Subcutaneous abdominal adipose tissue (tissue), 5 donors: ENCODE measurements at regions not wholly inside any gene's neighbourhood (a gene's known extent, or its start where the extent isn't known, plus 50 kb on each side); places are given as distances from the start of the nearest gene placed in this dataset.

Experiments
- H3K27ac ChIP-seq: one replicate; pipeline ENCODE4 v1.7.0; 2013; ENCODE audit warnings: low read depth, mild to moderate bottlenecking, inconsistent platforms, low read length, moderate library complexity
- H3K27me3 ChIP-seq, 5 donors: one replicate each; pipeline ENCODE4 v1.7.0; 2013; ENCODE audit warnings: low read length in 5 of 5, inconsistent platforms in 1 of 5; ENCODE audit not compliant: control insufficient read depth in 5 of 5, insufficient read depth in 4 of 5
- H3K36me3 ChIP-seq, 5 donors: one replicate each; pipeline ENCODE4 v1.7.0; 2013; ENCODE audit warnings: low read length in 5 of 5; ENCODE audit not compliant: control insufficient read depth in 5 of 5, insufficient read depth in 5 of 5
- H3K4me1 ChIP-seq, 5 donors: one replicate each; pipeline ENCODE4 v1.7.0; 2013; ENCODE audit warnings: low read length in 5 of 5, mild to moderate bottlenecking in 3 of 5, moderate library complexity in 1 of 5; ENCODE audit not compliant: control insufficient read depth in 5 of 5, insufficient read depth in 5 of 5
- H3K4me3 ChIP-seq, 5 donors: one replicate each; pipeline ENCODE4 v1.7.0; 2013; ENCODE audit warnings: low read length in 5 of 5, low read depth in 1 of 5
- H3K9ac ChIP-seq, 5 donors: one replicate each; pipeline ENCODE4 v1.7.0; 2013; ENCODE audit warnings: low read length in 5 of 5, mild to moderate bottlenecking in 4 of 5, moderate library complexity in 3 of 5
- H3K9me3 ChIP-seq, 5 donors: one replicate each; pipeline ENCODE4 v1.7.0; 2013; ENCODE audit warnings: low read length in 5 of 5; ENCODE audit not compliant: control insufficient read depth in 5 of 5
- donor health status: healthy.
- donor health status: healthy.
- donor health status: healthy.
- donor health status: healthy.
- donor health status: healthy.

DNA sequence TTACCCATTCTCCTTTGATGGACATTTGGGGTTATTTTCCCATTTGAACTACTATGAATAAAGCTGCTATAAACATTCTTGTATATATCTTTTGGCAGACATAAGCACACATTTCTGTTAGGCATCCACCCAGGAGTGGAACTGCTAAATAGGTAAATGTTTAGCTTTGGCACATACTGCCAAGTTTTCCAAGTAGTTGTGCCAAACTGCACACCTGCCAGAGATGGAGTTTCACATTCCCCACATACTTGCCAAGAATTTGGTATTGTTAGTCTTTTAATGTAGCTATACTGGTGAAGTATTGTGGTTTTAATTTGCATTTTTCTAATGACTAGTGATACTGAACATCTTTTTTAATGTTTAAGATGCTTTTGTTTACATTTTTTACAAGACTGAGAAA is 201.0 kb downstream of the GXYLT1 start:
- H3K27ac ChIP-seq, result no peak overlapping the region
- H3K9me3 ChIP-seq, result peaks cover 0 to 9% (median 9%) of the 10 kb centered on the region in 5 donors

DNA sequence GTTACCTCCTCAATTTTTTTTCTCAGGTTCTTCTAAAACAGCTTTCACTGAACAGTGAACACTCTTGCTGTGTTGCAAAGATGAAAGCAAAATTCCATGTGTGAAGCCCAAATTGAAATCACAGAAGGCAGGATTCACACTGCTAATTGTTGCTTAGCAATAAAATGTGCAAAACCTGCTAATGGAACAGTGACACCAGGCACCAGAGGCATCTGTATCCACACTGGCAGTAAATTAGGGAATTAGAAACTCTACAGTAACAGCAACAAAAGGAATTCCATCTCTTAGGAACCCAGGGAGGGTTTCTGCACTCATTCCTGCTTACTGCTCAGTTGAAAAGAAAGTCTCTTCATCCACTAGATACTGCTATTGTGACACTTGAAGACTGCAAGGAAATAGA is 202.3 kb downstream of the GXYLT1 start:
- Histone ChIP-seq H3K9me3 (peaks cover 0 to 9% (median 9%) of the 10 kb centered on the region in 5 donors), H3K9ac (no peak overlapping the region), H3K27me3 (no peaks in the 10 kb centered on the region), H3K4me3 (no peak overlapping the region), H3K27ac (no peak overlapping the region), H3K4me1 (no peaks in the 10 kb centered on the region), H3K36me3 (no peaks in the 10 kb centered on the region)

More for the DNA sequence above, 201.0 kb downstream of the GXYLT1 start:
- H3K9ac ChIP-seq, result no peak overlapping the region
- H3K36me3 ChIP-seq, result no peaks in the 10 kb centered on the region
- no peaks in the 10 kb centered on the region for H3K4me1 ChIP-seq
- no peak overlapping the region for H3K4me3 ChIP-seq
- H3K27me3 ChIP-seq, result no peaks in the 10 kb centered on the region

DNA sequence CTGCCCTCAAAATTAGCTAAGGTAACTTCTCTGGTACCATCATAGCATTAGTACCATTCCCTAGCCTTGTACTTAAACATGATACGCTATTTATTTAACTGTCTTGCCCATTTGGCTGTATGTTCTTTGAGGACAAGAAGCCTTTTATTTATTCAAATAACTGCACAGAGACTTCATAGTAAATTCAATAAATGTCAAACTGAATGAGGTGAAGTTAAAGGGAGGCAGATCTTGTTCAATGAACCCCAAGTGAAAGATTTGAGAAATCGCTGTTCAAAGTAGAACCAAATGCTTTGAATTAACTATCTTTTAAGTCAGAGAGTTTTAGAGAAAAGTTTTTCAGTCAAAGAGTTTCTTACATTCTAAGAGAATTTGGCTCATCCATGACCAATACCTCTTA is 203.6 kb downstream of the GXYLT1 start:
- Histone ChIP-seq H3K9ac (no peak overlapping the region), H3K27ac (no peak overlapping the region), H3K36me3 (no peaks in the 10 kb centered on the region), H3K9me3 (peaks cover 0 to 4% (median 3%) of the 10 kb centered on the region in 5 donors), H3K4me3 (no peak overlapping the region), H3K27me3 (no peaks in the 10 kb centered on the region), H3K4me1 (no peaks in the 10 kb centered on the region)

DNA sequence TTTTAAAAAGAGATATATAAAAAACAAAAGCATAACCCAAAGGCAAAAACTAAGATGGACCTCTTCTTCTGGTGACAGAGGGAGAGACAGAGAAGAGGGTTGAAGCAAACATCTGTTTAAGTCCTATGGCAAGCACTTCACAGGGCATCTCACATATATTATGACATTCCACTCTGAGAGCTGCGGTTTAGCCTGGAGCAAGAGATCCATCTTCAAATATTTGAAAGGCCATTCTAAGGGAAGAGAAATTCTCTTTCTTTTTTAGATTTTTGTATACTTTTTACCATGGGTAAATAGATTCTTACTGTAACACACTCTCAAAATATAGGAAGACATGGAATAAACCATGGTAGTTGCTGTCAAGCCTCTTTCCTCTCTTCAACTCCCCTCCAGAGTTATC is 204.1 kb downstream of the GXYLT1 start:
- Histone ChIP-seq H3K36me3 (no peaks in the 10 kb centered on the region), H3K9me3 (peaks cover 0 to 4% (median 0%) of the 10 kb centered on the region in 5 donors), H3K27me3 (no peaks in the 10 kb centered on the region), H3K27ac (no peak overlapping the region), H3K4me1 (no peaks in the 10 kb centered on the region), H3K4me3 (no peak overlapping the region), H3K9ac (no peak overlapping the region)

DNA sequence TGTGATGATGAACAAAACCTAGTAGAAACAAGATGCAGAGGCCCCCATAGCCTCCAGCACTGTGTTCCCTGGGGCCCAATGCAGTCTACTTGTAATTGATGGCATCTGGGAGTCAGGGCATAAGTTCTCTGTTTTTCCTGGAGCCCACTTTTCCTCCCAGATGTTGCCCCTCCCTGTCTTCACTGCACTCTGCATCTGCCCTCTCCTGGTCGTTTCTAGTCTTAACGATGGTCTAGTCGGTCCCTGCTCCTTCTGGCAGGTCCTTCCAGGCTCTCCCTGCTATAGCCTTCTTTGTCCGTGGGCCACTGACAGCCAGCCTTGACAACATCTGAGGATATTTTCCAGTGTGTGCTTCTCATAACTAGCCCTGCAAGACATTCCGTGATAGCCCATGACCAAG is 208.3 kb downstream of the GXYLT1 start:
- H3K27me3 ChIP-seq, result no peaks in the 10 kb centered on the region
- H3K9me3 ChIP-seq, result no peaks in the 10 kb centered on the region
- no peaks in the 10 kb centered on the region for H3K36me3 ChIP-seq
- H3K9ac ChIP-seq, result no peak overlapping the region
- peaks cover 0 to 11% (median 10%) of the 10 kb centered on the region in 5 donors for H3K4me1 ChIP-seq
- H3K4me3 ChIP-seq, result no peak overlapping the region
- no peak overlapping the region for H3K27ac ChIP-seq

DNA sequence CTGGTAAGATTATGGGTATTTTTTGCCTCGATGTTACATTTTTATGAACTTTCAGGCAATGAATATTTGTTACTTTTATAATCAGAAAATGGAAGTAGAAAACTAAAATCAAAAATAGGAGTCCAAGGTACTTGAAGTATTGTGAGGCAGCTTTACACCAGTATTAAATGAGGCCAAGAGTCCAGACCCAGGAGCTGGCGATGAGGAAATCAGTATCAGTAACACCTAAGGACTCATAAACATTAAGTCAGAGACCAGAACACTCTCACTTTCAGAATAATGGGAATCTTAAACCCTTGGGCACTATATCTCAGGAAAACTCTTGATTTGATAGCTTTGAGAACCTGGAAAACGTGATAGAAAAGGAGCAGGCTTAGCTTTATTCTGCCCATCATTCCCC is 208.8 kb downstream of the GXYLT1 start:
- Histone ChIP-seq H3K4me3 (no peak overlapping the region), H3K9me3 (no peaks in the 10 kb centered on the region), H3K9ac (no peak overlapping the region), H3K36me3 (no peaks in the 10 kb centered on the region), H3K4me1 (peaks cover 0 to 11% (median 10%) of the 10 kb centered on the region in 5 donors), H3K27ac (no peak overlapping the region), H3K27me3 (no peaks in the 10 kb centered on the region)

DNA sequence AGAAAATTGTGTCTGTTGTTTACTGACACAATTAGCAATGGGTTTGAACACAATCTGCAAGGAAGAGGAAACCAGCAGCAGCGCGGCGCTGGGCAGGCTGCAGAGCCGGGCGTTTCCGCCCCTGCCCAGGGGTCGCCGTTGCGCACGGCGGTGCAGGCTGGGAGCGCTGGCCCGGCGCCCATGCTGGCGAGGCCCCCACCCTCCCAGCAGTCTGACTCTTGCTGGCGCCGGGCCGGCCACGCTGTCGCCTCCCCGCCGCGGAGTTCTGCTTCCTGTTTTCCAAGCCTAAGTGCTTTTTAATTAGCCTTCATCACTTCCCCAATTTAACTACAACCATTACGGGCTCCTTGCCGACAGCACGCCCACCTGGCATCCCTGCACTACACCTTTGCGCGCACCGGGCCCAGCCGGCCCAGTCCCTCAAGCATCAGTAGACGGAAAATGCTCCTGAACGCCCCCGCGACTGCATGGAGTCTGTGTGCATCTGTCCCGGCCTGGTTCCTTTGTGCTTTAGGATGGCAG is 212.1 kb downstream of the GXYLT1 start:
- peak overlapping the region; percentile 70 to 78 (median 75) for H3K4me3 ChIP-seq
- H3K4me1 ChIP-seq, result peaks cover 0 to 13% (median 11%) of the 10 kb centered on the region in 5 donors
- H3K9ac ChIP-seq, result peak overlapping the region in 3 of 5 donors; percentile 43 to 62 (median 60)
- H3K27ac ChIP-seq, result no peak overlapping the region
- H3K27me3 ChIP-seq, result no peaks in the 10 kb centered on the region
- H3K36me3 ChIP-seq, result no peaks in the 10 kb centered on the region
- H3K9me3 ChIP-seq, result no peaks in the 10 kb centered on the region

DNA sequence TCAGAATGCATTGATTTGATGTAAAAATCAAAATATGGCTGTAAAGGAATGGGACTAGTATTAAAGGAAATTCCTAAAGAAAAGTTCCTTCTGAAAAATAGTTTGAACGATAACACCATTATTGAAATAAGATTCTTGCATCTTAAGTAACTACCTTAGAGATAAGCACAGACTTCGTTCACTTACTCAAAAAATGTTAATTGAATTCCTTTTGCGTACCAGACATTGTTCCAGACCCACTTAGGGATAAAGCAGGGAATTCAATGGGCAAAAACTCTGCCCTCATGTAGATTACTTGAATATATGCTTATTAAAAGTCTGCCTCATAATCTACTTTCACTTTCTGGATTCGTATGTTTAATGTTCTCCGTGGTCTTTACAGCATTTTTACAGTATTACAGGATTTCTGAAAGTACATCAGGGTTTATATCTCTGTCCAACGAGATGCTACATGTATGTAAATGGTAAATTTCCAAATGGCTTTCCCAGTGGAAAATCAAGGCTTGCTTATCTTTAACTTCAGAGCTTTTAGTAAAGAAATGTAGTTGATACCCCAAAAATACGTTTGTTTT is 213.7 kb downstream of the GXYLT1 start:
- no peaks in the 10 kb centered on the region for H3K36me3 ChIP-seq
- H3K27me3 ChIP-seq, result no peaks in the 10 kb centered on the region
- H3K9me3 ChIP-seq, result no peaks in the 10 kb centered on the region
- H3K4me1 ChIP-seq, result peaks cover 0 to 13% (median 11%) of the 10 kb centered on the region in 5 donors
- peak overlapping the region; percentile 32 to 70 (median 53) for H3K4me3 ChIP-seq
- peak overlapping the region; percentile 13 to 40 (median 26) for H3K9ac ChIP-seq
- peak overlapping the region; percentile 63 for H3K27ac ChIP-seq

DNA sequence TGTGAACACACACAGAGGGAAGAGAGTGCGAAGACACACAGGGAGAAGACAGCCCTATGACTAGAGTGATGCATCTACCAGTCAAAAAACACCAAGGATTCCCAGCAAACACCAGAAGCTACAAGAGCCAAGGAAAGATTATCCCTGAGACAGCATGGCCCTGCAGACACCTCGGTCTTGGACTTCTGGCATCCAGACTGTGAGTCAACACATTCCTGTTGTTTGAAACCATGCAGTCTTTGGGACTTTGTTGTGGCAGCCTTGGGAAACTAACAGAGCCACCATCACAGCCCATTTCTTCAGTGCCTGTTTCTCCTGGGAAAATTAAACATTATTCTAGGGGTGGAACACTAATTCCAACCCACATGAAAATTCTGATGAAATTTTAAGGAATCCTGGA is 220.6 kb downstream of the GXYLT1 start:
- Histone ChIP-seq H3K9ac (no peak overlapping the region), H3K36me3 (no peaks in the 10 kb centered on the region), H3K4me3 (no peak overlapping the region), H3K27ac (no peak overlapping the region), H3K9me3 (no peaks in the 10 kb centered on the region), H3K27me3 (no peaks in the 10 kb centered on the region), H3K4me1 (peaks cover 0 to 3% (median 0%) of the 10 kb centered on the region in 5 donors)

DNA sequence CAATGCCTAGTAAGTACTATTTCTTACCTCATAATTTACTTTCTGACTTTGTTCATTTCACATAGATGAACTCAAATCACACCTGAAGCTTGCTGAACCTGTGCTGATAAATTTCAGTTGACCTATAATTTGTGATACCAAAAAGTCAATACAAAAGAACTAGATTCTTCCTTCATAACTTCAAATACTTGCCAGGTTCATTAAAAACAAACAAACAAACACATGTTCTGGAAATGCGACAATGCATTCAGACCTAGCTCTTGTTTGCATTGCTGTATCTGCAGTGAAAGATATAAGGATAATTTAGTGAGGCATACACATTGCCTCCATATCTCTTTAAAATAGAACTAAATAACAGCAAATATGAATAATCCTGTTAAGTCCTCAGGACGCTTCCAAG is 221.3 kb downstream of the GXYLT1 start:
- Histone ChIP-seq H3K36me3 (no peaks in the 10 kb centered on the region), H3K27ac (no peak overlapping the region), H3K4me1 (peaks cover 0 to 6% (median 0%) of the 10 kb centered on the region in 5 donors), H3K9me3 (no peaks in the 10 kb centered on the region), H3K4me3 (no peak overlapping the region), H3K27me3 (no peaks in the 10 kb centered on the region), H3K9ac (no peak overlapping the region)
